Hepatocyte (in vitro differentiated cells): ENCODE measurements at regions not wholly inside any gene's neighbourhood (a gene's known extent, or its start where the extent isn't known, plus 50 kb on each side); places are given as distances from the start of the nearest gene placed in this dataset.

ENCODE experiments used
- DNase-seq: peaks from one replicate; pipeline ENCODE4 v3.0.0-alpha.2; 2016; ENCODE audit warnings: low spot score
- H2AFZ ChIP-seq: fragments of 200-600 bp; sonication (generic); 2 replicates; pipeline ENCODE4 v1.6.0; 2016; ENCODE audit warnings: antibody characterized with exemption, mild to moderate bottlenecking
- H3K27ac ChIP-seq: fragments of 200-600 bp; sonication (generic); 2 replicates; pipeline ENCODE4 v1.5.1; 2016; ENCODE audit warnings: mild to moderate bottlenecking
- H3K27me3 ChIP-seq: fragments of 200-600 bp; sonication (generic); 2 replicates; pipeline ENCODE4 v1.6.1; 2016
- H3K36me3 ChIP-seq: fragments of 200-600 bp; sonication (generic); replicated peaks from 2 replicates; pipeline ENCODE4 v1.5.1; 2016; ENCODE audit warnings: low read depth; ENCODE audit not compliant: insufficient read depth
- H3K4me1 ChIP-seq: fragments of 200-600 bp; sonication (generic); 2 replicates; pipeline ENCODE4 v1.5.1; 2016; ENCODE audit warnings: mild to moderate bottlenecking, moderate library complexity; ENCODE audit not compliant: insufficient read depth
- H3K4me2 ChIP-seq: fragments of 200-600 bp; sonication (generic); 2 replicates; pipeline ENCODE4 v1.6.0; 2016
- H3K4me3 ChIP-seq: fragments of 200-600 bp; sonication (generic); 2 replicates; pipeline ENCODE4 v1.5.1; 2016; ENCODE audit warnings: mild to moderate bottlenecking
- H3K79me2 ChIP-seq: fragments of 200-600 bp; sonication (generic); 2 replicates; pipeline ENCODE4 v1.6.0; 2017; ENCODE audit warnings: mild to moderate bottlenecking
- H3K9me2 ChIP-seq: fragments of 200-600 bp; sonication (generic); replicated peaks from 2 replicates; pipeline ENCODE4 v1.6.0; 2017; ENCODE audit warnings: mild to moderate bottlenecking; ENCODE audit not compliant: insufficient read depth
- H3K9me3 ChIP-seq: fragments of 200-600 bp; sonication (generic); 2 replicates; pipeline ENCODE4 v1.5.1; 2016; ENCODE audit warnings: low read depth, mild to moderate bottlenecking
- H4K20me1 ChIP-seq: fragments of 200-600 bp; sonication (generic); 2 replicates; pipeline ENCODE4 v1.6.0; 2016; ENCODE audit warnings: mild to moderate bottlenecking; ENCODE audit not compliant: insufficient read depth, poor library complexity, severe bottlenecking
- EZH2 ChIP-seq: fragments of 200-600 bp; sonication (generic); IDR thresholded peaks from 2 replicates; pipeline ENCODE4 v1.6.1; 2016; ENCODE audit warnings: antibody characterized with exemption, mild to moderate bottlenecking, borderline replicate concordance
- EZH2phosphoT487 ChIP-seq: fragments of 200-600 bp; sonication (generic); IDR thresholded peaks from one replicate; pipeline ENCODE4 v1.6.1; 2018; ENCODE audit warnings: antibody characterized with exemption, mild to moderate bottlenecking, low read depth, moderate library complexity; ENCODE audit not compliant: unreplicated experiment, severe bottlenecking
- WGBS: methylation state at CpG from one replicate; pipeline ENCODE4 v1.1.6; 2016; ENCODE audit warnings: low lambda C conversion rate; ENCODE audit errors: missing lambda C conversion rate; 5-methylcytosine and 5-hydroxymethylcytosine counted together
- TF ChIP-seq, protein P1 (sequence below): fragments of 200-600 bp; sonication (generic); IDR thresholded peaks from 2 replicates; pipeline ENCODE4 v1.5.1; 2016; ENCODE audit warnings: antibody characterized with exemption, mild to moderate bottlenecking; ENCODE audit not compliant: poor library complexity

DNA sequence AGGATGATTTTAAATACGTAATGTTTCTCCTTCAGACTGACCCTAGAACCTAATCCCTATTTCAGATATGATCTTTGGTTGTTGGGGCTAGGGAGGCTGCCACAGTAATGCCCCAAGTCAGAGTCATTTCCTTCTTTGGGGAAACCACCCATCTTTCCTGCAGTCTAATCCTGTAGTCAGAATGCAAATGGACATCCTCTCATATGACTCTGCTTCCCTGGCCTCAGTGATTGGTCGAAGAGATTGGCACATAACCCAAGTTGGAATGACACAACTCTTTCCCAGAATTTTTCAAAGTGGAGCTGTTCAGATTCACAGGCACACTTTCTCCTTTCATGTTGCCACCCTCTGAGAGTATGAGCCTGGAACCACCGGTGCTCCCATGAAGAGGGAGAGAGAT is 58.8 kb upstream of the ZNF644 start:
- H3K9me3 ChIP-seq, result no peaks in the 10 kb centered on the region
- H3K79me2 ChIP-seq, result no peaks in the 10 kb centered on the region
- no peaks in the 10 kb centered on the region for H4K20me1 ChIP-seq
- H3K36me3 ChIP-seq, result no peaks in the 10 kb centered on the region
- no peak overlapping the region for H2AFZ ChIP-seq
- no peak for TF ChIP-seq EZH2
- TF ChIP-seq EZH2phosphoT487, result no peak
- TF ChIP-seq, protein P1, sequence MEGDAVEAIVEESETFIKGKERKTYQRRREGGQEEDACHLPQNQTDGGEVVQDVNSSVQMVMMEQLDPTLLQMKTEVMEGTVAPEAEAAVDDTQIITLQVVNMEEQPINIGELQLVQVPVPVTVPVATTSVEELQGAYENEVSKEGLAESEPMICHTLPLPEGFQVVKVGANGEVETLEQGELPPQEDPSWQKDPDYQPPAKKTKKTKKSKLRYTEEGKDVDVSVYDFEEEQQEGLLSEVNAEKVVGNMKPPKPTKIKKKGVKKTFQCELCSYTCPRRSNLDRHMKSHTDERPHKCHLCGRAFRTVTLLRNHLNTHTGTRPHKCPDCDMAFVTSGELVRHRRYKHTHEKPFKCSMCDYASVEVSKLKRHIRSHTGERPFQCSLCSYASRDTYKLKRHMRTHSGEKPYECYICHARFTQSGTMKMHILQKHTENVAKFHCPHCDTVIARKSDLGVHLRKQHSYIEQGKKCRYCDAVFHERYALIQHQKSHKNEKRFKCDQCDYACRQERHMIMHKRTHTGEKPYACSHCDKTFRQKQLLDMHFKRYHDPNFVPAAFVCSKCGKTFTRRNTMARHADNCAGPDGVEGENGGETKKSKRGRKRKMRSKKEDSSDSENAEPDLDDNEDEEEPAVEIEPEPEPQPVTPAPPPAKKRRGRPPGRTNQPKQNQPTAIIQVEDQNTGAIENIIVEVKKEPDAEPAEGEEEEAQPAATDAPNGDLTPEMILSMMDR, result no peak
- no peaks in the 10 kb centered on the region for H3K4me1 ChIP-seq
- no peak overlapping the region for H3K4me3 ChIP-seq
- H3K9me2 ChIP-seq, result no peaks in the 10 kb centered on the region
- 84% methylated on average over 3 of the region's 3 CpGs for WGBS
- no peaks in the 10 kb centered on the region for H3K27me3 ChIP-seq
- no peak overlapping the region for H3K27ac ChIP-seq
- DNase-seq, result no peak
- no peak overlapping the region for H3K4me2 ChIP-seq

DNA sequence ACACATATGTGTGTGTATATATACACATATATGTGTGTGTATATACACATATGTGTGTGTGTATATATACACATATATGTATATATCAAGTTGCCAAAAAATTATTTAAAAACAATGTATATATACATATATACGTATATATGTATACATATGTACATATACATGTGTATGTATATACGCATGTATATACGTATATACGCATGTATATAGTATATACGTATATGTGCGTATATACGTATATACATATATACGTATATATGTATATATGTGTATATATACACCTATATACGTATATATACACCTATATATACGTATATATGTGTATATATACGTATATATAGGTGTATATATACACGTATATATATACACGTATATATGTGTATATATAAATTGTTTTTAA is 57.0 kb upstream of the ZNF644 start:
- no peaks in the 10 kb centered on the region for H3K27me3 ChIP-seq
- H3K27ac ChIP-seq, result no peak overlapping the region
- no peak for DNase-seq
- H3K4me1 ChIP-seq, result no peaks in the 10 kb centered on the region
- no peaks in the 10 kb centered on the region for H3K9me2 ChIP-seq
- no peak overlapping the region for H3K4me2 ChIP-seq
- WGBS, result 95% methylated on average over 12 of the region's 13 CpGs
- no peaks in the 10 kb centered on the region for H3K79me2 ChIP-seq
- no peaks in the 10 kb centered on the region for H3K9me3 ChIP-seq
- no peak for TF ChIP-seq EZH2phosphoT487
- TF ChIP-seq EZH2, result no peak
- TF ChIP-seq, protein P1, result no peak
- H3K4me3 ChIP-seq, result no peak overlapping the region
- H4K20me1 ChIP-seq, result no peaks in the 10 kb centered on the region
- H2AFZ ChIP-seq, result no peak overlapping the region
- H3K36me3 ChIP-seq, result no peaks in the 10 kb centered on the region

DNA sequence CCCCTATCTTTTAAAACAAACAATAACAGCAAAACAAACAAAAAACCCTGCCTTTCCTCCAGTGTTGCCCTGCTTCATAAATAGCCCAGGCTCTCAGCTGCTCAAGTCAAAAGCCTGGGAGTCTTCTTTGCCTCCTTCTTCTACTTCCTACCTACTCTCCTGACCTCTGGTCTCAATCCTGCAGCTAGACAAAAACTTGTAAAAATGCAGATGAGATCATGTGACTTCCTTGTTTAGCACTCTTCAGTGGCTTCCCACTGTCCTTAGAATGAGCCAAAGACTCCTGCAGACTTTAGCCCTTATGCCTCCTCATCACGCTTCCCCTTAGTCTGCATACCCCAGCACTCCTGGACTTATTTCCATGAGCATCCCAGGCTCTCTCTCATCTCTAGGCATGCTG is 55.0 kb upstream of the ZNF644 start:
- DNase-seq, result no peak
- WGBS, result 95% methylated on average over 1 of the region's 1 CpG
- peaks cover 4% of the 10 kb centered on the region for H3K4me1 ChIP-seq
- H3K9me2 ChIP-seq, result no peaks in the 10 kb centered on the region
- no peak overlapping the region for H3K4me2 ChIP-seq
- H3K27me3 ChIP-seq, result no peaks in the 10 kb centered on the region
- H3K36me3 ChIP-seq, result no peaks in the 10 kb centered on the region
- H4K20me1 ChIP-seq, result no peaks in the 10 kb centered on the region
- no peaks in the 10 kb centered on the region for H3K79me2 ChIP-seq
- H2AFZ ChIP-seq, result no peak overlapping the region
- TF ChIP-seq, protein P1, result no peak
- TF ChIP-seq EZH2 (no peak), EZH2phosphoT487 (no peak)
- H3K27ac ChIP-seq, result no peak overlapping the region
- no peak overlapping the region for H3K4me3 ChIP-seq
- no peaks in the 10 kb centered on the region for H3K9me3 ChIP-seq
